Fibroblast of mammary gland (primary cell): ENCODE measurements at regions not wholly inside any gene's neighbourhood (a gene's known extent, or its start where the extent isn't known, plus 50 kb on each side); places are given as distances from the start of the nearest gene placed in this dataset.
"Not testable (repeated sequence)": the region's sequence is repeated elsewhere in the genome, so short reads cannot be mapped to it uniquely, and the experiment has no call there.

ENCODE experiments used
- DNase-seq: peaks from one replicate; pipeline ENCODE4 v3.0.0-alpha.2; 2010; ENCODE audit warnings: low read depth
- H3K4me3 ChIP-seq: 2 replicates; pipeline ENCODE4 v1.5.1; 2011; ENCODE audit warnings: low read depth, mild to moderate bottlenecking, low read length, moderate library complexity; ENCODE audit not compliant: control insufficient read depth
- CTCF ChIP-seq: conservative IDR thresholded peaks from 2 replicates; pipeline ENCODE4 v1.5.1; 2011; ENCODE audit warnings: low read depth, low read length, inconsistent platforms; ENCODE audit not compliant: control insufficient read depth, insufficient read depth

- no peak for TF ChIP-seq CTCF
- H3K4me3 ChIP-seq = no peak overlapping the region
- DNase-seq = no peak
Measured at GRCh38 chr3:90069748-90070147, 962.3 kb downstream of the EPHA3 start.

- DNase-seq = no peak
- no peak overlapping the region for H3K4me3 ChIP-seq
- TF ChIP-seq CTCF = no peak
Measured at GRCh38 chr3:90076136-90076535, 968.7 kb downstream of the EPHA3 start.

- no peak overlapping the region for H3K4me3 ChIP-seq
- no peak for DNase-seq
- no peak for TF ChIP-seq CTCF
Measured at GRCh38 chr3:90080988-90081387, 973.6 kb downstream of the EPHA3 start.

GRCh38 chr3:90086297-90086696 lies 978.9 kb downstream of the EPHA3 start:
- H3K4me3 ChIP-seq, DNase-seq: not testable (repeated sequence)

- TF ChIP-seq CTCF = no peak
- no peak overlapping the region for H3K4me3 ChIP-seq
- no peak for DNase-seq
Measured at GRCh38 chr3:90087703-90088102, 980.3 kb downstream of the EPHA3 start.

GRCh38 chr3:90091549-90091948 lies 984.1 kb downstream of the EPHA3 start:
- no peak overlapping the region for H3K4me3 ChIP-seq
- peak; percentile 55 for TF ChIP-seq CTCF
- peak; percentile 58 for DNase-seq

- no peak overlapping the region for H3K4me3 ChIP-seq
- DNase-seq = peak; percentile 21
- peak; percentile 53 for TF ChIP-seq CTCF
Measured at GRCh38 chr3:90092994-90093393, 985.6 kb downstream of the EPHA3 start.
